ENCODE measurements at regions not wholly inside any gene's neighbourhood (a gene's known extent, or its start where the extent isn't known, plus 50 kb on each side); places are given as distances from the start of the nearest gene placed in this dataset.

DNA sequence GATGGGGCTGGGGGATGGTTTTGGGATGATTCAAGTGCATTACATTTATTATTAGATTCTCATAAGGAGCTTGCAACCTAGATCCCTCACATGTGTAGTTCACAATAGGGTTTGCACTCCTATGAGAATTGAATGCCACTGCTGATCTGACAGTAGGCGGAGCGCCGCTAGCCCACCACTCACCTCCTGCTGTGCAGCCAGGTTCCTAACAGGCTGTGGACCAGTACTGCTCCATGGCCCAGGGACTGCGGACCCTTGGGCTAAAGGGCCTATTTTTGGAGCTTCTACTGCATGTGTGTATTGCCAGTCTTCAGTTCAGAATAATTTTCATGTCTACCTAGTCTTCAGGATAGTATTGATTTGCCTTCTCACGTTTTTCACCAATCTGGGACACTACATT is 165.3 kb upstream of the TWIST2 start:
- TF ChIP-seq POLR2A (IDR thresholded peaks at IDR 0.05; ENCODE audit: low read length) (no peak), GATA1 (IDR thresholded peaks at IDR 0.05; ENCODE audit: low read depth, low read length) (no peak)
